ENCODE measurements at regions not wholly inside any gene's neighbourhood (a gene's known extent, or its start where the extent isn't known, plus 50 kb on each side); places are given as distances from the start of the nearest gene placed in this dataset.

DNA sequence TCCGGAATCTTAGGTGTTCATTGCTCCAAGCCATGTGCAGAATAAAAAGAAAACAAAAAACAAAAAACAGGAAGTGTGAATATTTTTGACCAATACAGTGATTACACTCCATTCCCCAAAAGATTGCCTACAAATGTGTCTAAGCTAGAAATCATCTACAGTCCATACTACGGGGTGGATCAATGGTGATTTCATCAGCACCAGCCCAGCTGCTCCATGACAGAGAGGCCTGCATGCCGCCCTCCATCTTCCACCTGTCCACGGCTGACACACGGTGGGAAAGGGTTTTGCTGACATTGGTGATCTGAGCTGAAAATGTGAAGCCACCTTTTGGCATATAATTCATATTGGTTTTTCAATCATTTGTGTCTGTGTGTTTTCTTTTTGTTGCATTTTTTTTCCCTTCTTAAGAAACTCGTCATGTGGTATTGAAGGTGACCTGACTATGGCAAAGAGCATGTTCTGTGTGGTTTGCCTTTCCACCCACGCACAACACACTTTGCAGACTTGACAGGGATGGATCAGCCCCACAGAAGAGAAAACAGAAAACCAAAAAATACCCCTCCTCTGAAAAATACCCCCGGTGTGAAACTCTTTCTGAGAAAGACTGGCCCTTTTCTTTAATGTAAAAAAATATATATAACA is 533.1 kb downstream of the RNF144A start:
- H3K9me3 ChIP-seq (replicated peaks in 1 of 2; ENCODE audit: control insufficient read depth in 2 of 2, insufficient read depth in 1 of 2, low read depth in 1 of 2, low read length in 2 of 2) = no peaks in the 10 kb centered on the region
- no peak overlapping the region for H2AK5ac ChIP-seq (ENCODE audit: low read depth, low read length)
- H3K9ac ChIP-seq (ENCODE audit: low read depth, low read length, poor library complexity) = no peak overlapping the region
- no peak overlapping the region for H2BK5ac ChIP-seq (ENCODE audit: low read length)
- no peak overlapping the region for H3K4me3 ChIP-seq (ENCODE audit: low read length in 2 of 2)
- no peak overlapping the region for H3K27ac ChIP-seq (replicated peaks; ENCODE audit: low read length)
- H4K91ac ChIP-seq (ENCODE audit: low read depth, low read length, poor library complexity) = no peak overlapping the region
- H3K27me3 ChIP-seq (ENCODE audit: control insufficient read depth in 3 of 3, insufficient read depth in 3 of 3, low read depth in 1 of 3, low read length in 3 of 3) = no peaks in the 10 kb centered on the region
- no peak overlapping the region for H3K4me2 ChIP-seq (ENCODE audit: insufficient read depth, low read length, poor library complexity, severe bottlenecking)
- WGBS, 2 donors (ENCODE audit: extremely low coverage in 2 of 2, insufficient read length in 2 of 2, insufficient replicate concordance in 1 of 2) = no CpG with 5 or more reads among the region's 8 CpGs
- no peak overlapping the region for H3K14ac ChIP-seq (ENCODE audit: low read length)
- no peaks in the 10 kb centered on the region for H3K36me3 ChIP-seq (replicated peaks in 1 of 2; ENCODE audit: control insufficient read depth in 2 of 2, insufficient read depth in 2 of 2, low read length in 2 of 2)
- no peak overlapping the region for H3K4ac ChIP-seq (ENCODE audit: low read length)
- H3K18ac ChIP-seq (ENCODE audit: low read length) = no peak overlapping the region
- H2BK12ac ChIP-seq (ENCODE audit: low read length) = no peak overlapping the region
- no peak overlapping the region for H4K8ac ChIP-seq (ENCODE audit: low read depth, low read length)
- H2BK120ac ChIP-seq (ENCODE audit: low read depth, low read length) = no peak overlapping the region
- H3K79me1 ChIP-seq (ENCODE audit: low read depth, low read length) = no peaks in the 10 kb centered on the region
- H2AFZ ChIP-seq (ENCODE audit: low read length) = no peak overlapping the region
- DNase-seq (ENCODE audit: low spot score) = no peak
- H3K4me1 ChIP-seq (ENCODE audit: control insufficient read depth in 2 of 2, insufficient read depth in 1 of 2, low read depth in 1 of 2, low read length in 2 of 2) = peaks cover 0 to 5% of the 10 kb centered on the region in 2 donors
- H2BK15ac ChIP-seq (ENCODE audit: low read length) = no peak overlapping the region
- H3K23ac ChIP-seq (ENCODE audit: low read depth, low read length, poor library complexity) = no peak overlapping the region

DNA sequence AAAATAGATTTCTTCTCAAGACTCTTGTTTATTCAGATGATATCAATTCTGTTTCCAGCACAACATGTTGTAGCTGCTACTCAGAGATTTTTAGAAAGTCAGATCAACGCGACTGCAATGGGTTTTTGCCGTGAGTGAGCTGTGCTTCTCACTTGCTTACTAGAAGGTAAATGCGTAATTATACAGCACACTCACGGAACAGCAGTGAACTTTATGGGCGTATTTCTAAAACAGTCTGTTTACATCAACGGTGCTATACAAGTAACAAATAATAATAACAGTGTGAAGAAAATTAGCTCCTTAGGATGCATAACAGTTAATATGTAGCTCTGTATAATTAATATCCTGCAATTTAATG is 533.6 kb downstream of the RNF144A start:
- H3K27ac ChIP-seq (replicated peaks; ENCODE audit: low read length) = no peak overlapping the region
- no peak overlapping the region for H4K8ac ChIP-seq (ENCODE audit: low read depth, low read length)
- no peaks in the 10 kb centered on the region for H3K9me3 ChIP-seq (replicated peaks in 1 of 2; ENCODE audit: control insufficient read depth in 2 of 2, insufficient read depth in 1 of 2, low read depth in 1 of 2, low read length in 2 of 2)
- H2AK5ac ChIP-seq (ENCODE audit: low read depth, low read length) = no peak overlapping the region
- no peak overlapping the region for H3K4ac ChIP-seq (ENCODE audit: low read length)
- H4K91ac ChIP-seq (ENCODE audit: low read depth, low read length, poor library complexity) = no peak overlapping the region
- H3K36me3 ChIP-seq (replicated peaks in 1 of 2; ENCODE audit: control insufficient read depth in 2 of 2, insufficient read depth in 2 of 2, low read length in 2 of 2) = no peaks in the 10 kb centered on the region
- no peaks in the 10 kb centered on the region for H3K27me3 ChIP-seq (ENCODE audit: control insufficient read depth in 3 of 3, insufficient read depth in 3 of 3, low read depth in 1 of 3, low read length in 3 of 3)
- H2BK12ac ChIP-seq (ENCODE audit: low read length) = no peak overlapping the region
- no peak overlapping the region for H3K23ac ChIP-seq (ENCODE audit: low read depth, low read length, poor library complexity)
- no peak overlapping the region for H2BK120ac ChIP-seq (ENCODE audit: low read depth, low read length)
- H2AFZ ChIP-seq (ENCODE audit: low read length) = no peak overlapping the region
- no peak overlapping the region for H3K14ac ChIP-seq (ENCODE audit: low read length)
- no peak overlapping the region for H3K4me3 ChIP-seq (ENCODE audit: low read length in 2 of 2)
- DNase-seq (ENCODE audit: low spot score) = no peak
- no peak overlapping the region for H3K18ac ChIP-seq (ENCODE audit: low read length)
- WGBS, 2 donors (ENCODE audit: extremely low coverage in 2 of 2, insufficient read length in 2 of 2, insufficient replicate concordance in 1 of 2) = no CpG with 5 or more reads among the region's 7 CpGs
- no peak overlapping the region for H2BK5ac ChIP-seq (ENCODE audit: low read length)
- H2BK15ac ChIP-seq (ENCODE audit: low read length) = no peak overlapping the region
- no peak overlapping the region for H3K4me2 ChIP-seq (ENCODE audit: insufficient read depth, low read length, poor library complexity, severe bottlenecking)
- H3K4me1 ChIP-seq (ENCODE audit: control insufficient read depth in 2 of 2, insufficient read depth in 1 of 2, low read depth in 1 of 2, low read length in 2 of 2) = peaks cover 0 to 5% of the 10 kb centered on the region in 2 donors
- no peak overlapping the region for H3K9ac ChIP-seq (ENCODE audit: low read depth, low read length, poor library complexity)
- H3K79me1 ChIP-seq (ENCODE audit: low read depth, low read length) = no peaks in the 10 kb centered on the region

DNA sequence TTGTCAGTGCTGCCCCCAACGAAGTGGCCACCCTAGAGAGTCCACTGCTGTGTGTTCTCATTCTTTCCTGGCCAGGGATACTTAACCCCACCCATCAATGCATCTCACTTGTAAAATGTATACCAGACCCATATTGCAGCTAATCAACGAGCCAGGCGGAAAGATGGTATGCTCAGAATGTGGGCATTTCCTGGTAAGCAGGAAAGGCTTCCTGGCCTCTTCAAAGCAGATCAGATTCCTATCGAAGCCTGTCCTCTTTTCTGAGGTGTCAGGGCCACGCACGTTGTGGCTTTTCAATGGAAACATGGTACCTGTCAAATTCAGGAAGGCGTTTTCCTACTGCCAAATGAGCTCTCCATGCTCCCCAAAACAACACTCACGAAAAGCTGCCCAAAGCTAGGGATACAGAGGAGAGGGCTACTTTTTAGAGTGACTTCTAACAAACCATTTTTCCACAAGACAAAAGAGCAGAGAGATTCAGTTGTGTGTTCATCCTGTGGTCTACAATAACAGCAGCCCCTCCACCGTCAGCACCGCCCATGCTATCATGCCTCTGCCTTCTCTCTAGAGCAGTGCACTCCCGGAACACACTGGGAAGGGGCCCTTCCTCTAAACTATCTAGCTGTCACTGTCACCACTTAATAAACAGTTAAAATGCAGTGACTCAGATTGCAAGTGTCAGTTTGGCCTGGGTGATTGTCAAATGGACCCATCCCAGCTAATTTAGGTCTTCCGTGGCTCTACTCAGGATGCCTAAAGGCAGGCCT is 535.1 kb downstream of the RNF144A start:
- Histone ChIP-seq H3K4me1 (ENCODE audit: control insufficient read depth in 2 of 2, insufficient read depth in 1 of 2, low read depth in 1 of 2, low read length in 2 of 2) (peaks cover 0 to 9% of the 10 kb centered on the region in 2 donors), H3K18ac (ENCODE audit: low read length) (no peak overlapping the region), H3K27ac (replicated peaks; ENCODE audit: low read length) (no peak overlapping the region), H3K9ac (ENCODE audit: low read depth, low read length, poor library complexity) (no peak overlapping the region), H2BK15ac (ENCODE audit: low read length) (no peak overlapping the region), H3K4ac (ENCODE audit: low read length) (no peak overlapping the region), H3K36me3 (replicated peaks in 1 of 2; ENCODE audit: control insufficient read depth in 2 of 2, insufficient read depth in 2 of 2, low read length in 2 of 2) (no peaks in the 10 kb centered on the region), H2AFZ (ENCODE audit: low read length) (no peak overlapping the region), H3K27me3 (ENCODE audit: control insufficient read depth in 3 of 3, insufficient read depth in 3 of 3, low read depth in 1 of 3, low read length in 3 of 3) (no peaks in the 10 kb centered on the region), H4K91ac (ENCODE audit: low read depth, low read length, poor library complexity) (no peak overlapping the region), H3K23ac (ENCODE audit: low read depth, low read length, poor library complexity) (no peak overlapping the region), H3K4me3 (ENCODE audit: low read length in 2 of 2) (no peak overlapping the region), H3K14ac (ENCODE audit: low read length) (peak overlapping the region; percentile 58), H2AK5ac (ENCODE audit: low read depth, low read length) (no peak overlapping the region), H2BK12ac (ENCODE audit: low read length) (peak overlapping the region; percentile 80), H3K79me1 (ENCODE audit: low read depth, low read length) (no peaks in the 10 kb centered on the region), H4K8ac (ENCODE audit: low read depth, low read length) (peak overlapping the region; percentile 4), H2BK5ac (ENCODE audit: low read length) (no peak overlapping the region), H3K4me2 (ENCODE audit: insufficient read depth, low read length, poor library complexity, severe bottlenecking) (no peak overlapping the region), H3K9me3 (replicated peaks in 1 of 2; ENCODE audit: control insufficient read depth in 2 of 2, insufficient read depth in 1 of 2, low read depth in 1 of 2, low read length in 2 of 2) (no peaks in the 10 kb centered on the region), H2BK120ac (ENCODE audit: low read depth, low read length) (no peak overlapping the region)
- no peak for DNase-seq (ENCODE audit: low spot score)
- WGBS, 2 donors (ENCODE audit: extremely low coverage in 2 of 2, insufficient read length in 2 of 2, insufficient replicate concordance in 1 of 2) = no CpG with 5 or more reads among the region's 12 CpGs

DNA sequence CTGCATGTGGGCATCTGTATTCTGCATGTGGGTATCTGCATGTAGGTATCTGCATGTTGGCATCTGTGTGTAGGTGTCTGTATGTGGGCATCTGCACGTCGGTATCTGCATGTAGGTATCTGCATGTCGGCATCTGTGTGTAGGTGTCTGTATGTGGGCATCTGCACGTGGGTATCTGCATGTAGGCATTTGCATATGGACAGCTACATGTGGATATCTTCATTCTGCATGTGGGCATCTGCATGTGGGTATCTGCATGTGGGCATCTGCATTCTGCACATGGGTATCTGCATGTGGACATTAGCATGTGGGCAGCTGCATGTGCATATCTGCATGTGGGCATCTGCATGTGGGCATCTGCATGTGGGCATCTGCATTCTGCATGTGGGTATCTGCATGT is 537.4 kb downstream of the RNF144A start:
- H2AK5ac ChIP-seq (ENCODE audit: low read depth, low read length) = no peak overlapping the region
- H3K27ac ChIP-seq (replicated peaks; ENCODE audit: low read length) = no peak overlapping the region
- H2BK5ac ChIP-seq (ENCODE audit: low read length) = no peak overlapping the region
- no peak overlapping the region for H2BK12ac ChIP-seq (ENCODE audit: low read length)
- no peaks in the 10 kb centered on the region for H3K36me3 ChIP-seq (replicated peaks in 1 of 2; ENCODE audit: control insufficient read depth in 2 of 2, insufficient read depth in 2 of 2, low read length in 2 of 2)
- no peaks in the 10 kb centered on the region for H3K79me1 ChIP-seq (ENCODE audit: low read depth, low read length)
- no peak overlapping the region for H3K4ac ChIP-seq (ENCODE audit: low read length)
- no peak overlapping the region for H3K4me2 ChIP-seq (ENCODE audit: insufficient read depth, low read length, poor library complexity, severe bottlenecking)
- H3K4me1 ChIP-seq (ENCODE audit: control insufficient read depth in 2 of 2, insufficient read depth in 1 of 2, low read depth in 1 of 2, low read length in 2 of 2) = peaks cover 0 to 7% of the 10 kb centered on the region in 2 donors
- H2BK15ac ChIP-seq (ENCODE audit: low read length) = no peak overlapping the region
- no peak overlapping the region for H3K23ac ChIP-seq (ENCODE audit: low read depth, low read length, poor library complexity)
- H2AFZ ChIP-seq (ENCODE audit: low read length) = no peak overlapping the region
- no CpG with 5 or more reads among the region's 4 CpGs for WGBS, 2 donors (ENCODE audit: extremely low coverage in 2 of 2, insufficient read length in 2 of 2, insufficient replicate concordance in 1 of 2)
- no peaks in the 10 kb centered on the region for H3K9me3 ChIP-seq (replicated peaks in 1 of 2; ENCODE audit: control insufficient read depth in 2 of 2, insufficient read depth in 1 of 2, low read depth in 1 of 2, low read length in 2 of 2)
- H4K91ac ChIP-seq (ENCODE audit: low read depth, low read length, poor library complexity) = peak overlapping the region; percentile 40
- no peaks in the 10 kb centered on the region for H3K27me3 ChIP-seq (ENCODE audit: control insufficient read depth in 3 of 3, insufficient read depth in 3 of 3, low read depth in 1 of 3, low read length in 3 of 3)
- no peak overlapping the region for H3K18ac ChIP-seq (ENCODE audit: low read length)
- H3K4me3 ChIP-seq (ENCODE audit: low read length in 2 of 2) = no peak overlapping the region
- no peak overlapping the region for H3K14ac ChIP-seq (ENCODE audit: low read length)
- no peak overlapping the region for H3K9ac ChIP-seq (ENCODE audit: low read depth, low read length, poor library complexity)
- H4K8ac ChIP-seq (ENCODE audit: low read depth, low read length) = no peak overlapping the region
- no peak for DNase-seq (ENCODE audit: low spot score)
- no peak overlapping the region for H2BK120ac ChIP-seq (ENCODE audit: low read depth, low read length)

All from neuronal stem cell (in vitro differentiated cells).